ENCODE measurements at regions not wholly inside any gene's neighbourhood (a gene's known extent, or its start where the extent isn't known, plus 50 kb on each side); places are given as distances from the start of the nearest gene placed in this dataset.
A peak's percentile ranks its signal among the peaks of the same experiment; 100 is the strongest.
"Not testable (repeated sequence)": the region's sequence is repeated elsewhere in the genome, so short reads cannot be mapped to it uniquely, and the experiment has no call there.

DNA sequence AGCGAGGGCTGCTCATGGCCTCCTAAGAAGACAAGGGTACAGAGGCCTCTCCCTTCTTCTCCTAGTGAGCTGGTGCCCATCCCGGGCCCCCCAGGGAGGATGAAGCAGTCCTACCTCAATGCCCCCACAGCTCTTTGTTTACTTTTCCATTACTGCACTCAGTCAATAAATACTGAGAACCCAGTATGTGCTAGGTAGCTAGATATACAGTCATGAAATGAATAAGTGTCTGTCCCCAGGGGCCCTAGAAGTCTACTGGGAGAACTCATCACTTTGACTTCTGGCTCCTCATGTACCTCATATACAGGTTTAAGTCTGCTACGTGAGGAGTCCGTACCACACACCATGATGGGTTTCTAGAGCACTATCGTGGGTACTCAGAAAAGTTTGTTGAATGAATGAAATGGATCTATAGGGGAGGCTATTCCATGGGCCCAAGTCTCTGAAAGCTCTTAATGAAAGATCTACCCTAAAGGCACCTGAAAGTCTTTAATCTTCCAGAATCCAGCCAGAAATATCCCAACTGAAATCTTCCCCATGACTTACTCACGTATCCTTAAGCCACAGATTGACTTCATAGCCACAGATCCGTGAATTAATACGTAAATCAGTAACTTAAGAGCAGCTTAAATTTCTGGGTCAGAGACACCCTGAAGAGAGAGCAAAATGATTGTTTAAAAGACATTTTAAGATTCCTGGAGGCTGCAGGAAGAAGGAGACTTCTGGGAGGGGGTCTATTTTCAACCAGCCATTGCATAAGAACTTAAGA, 51.6 kb upstream of the POMP start:
- DNase-seq: no peak

DNA sequence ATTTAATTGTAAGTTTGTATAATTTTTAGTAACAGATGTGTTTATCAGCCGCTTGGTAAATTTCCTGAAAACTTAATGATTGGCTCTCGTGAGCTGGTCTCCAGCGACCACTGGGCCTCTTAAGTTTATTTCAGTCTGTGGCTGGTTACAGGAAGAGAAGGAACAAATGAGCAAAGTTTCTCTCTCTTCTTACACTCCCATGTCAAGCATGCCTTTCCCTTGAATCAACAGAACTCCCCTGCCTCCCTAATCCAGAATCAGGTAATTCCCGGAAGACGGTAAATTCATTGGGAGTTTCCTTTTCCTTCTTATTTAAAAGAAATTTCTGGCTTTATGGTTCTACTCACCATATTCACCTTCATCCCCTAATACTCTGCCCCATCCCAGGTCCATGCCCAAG, 52.5 kb upstream of the POMP start:
- no peak for DNase-seq

DNA sequence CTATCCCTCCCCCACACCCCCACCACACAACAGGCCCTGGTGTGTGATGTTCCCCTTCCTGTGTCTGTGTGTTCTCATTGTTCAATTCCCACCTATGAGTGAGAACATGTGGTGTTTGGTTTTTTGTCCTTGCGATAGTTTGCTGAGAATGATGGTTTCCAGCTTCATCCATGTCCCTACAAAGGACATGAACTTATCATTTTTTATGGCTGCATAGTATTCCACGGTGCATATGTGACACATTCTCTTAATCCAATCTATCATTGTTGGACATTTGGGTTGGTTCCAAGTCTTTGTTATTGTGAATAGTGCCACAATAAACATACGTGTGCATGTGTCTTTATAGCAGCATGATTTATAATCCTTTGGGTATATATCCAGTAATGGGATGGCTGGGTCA, 53.8 kb upstream of the POMP start:
- DNase-seq: not testable (repeated sequence)

DNA sequence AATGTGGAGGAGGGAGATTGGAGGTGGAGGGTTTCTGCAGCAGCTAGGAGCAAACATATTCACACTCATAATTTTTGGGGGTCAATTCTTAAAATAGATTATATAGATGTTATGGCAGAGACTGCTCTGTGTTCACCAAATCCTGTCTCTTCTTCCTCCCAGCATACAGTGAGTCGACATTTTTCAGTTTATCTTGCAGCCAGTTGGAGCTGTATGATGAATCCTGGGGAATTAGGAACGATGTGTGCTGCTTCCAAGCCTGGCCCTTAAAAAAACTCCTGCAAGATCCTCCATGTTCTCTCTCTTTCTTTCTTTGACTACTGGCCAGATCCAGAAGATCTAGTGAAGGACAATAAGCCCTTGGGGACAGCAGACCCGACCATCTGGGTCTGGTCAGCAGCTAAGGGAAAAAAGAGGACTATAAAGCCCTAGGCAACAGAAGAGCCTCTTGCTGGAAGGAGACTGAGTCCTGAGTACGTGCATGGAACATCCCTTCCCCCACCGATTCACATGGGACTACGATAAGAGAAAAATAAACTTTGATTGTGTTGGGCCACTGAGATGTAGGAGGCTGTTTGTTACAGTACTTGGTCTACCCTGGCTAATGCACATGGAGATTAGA, 55.8 kb upstream of the POMP start:
- no peak for DNase-seq

DNA sequence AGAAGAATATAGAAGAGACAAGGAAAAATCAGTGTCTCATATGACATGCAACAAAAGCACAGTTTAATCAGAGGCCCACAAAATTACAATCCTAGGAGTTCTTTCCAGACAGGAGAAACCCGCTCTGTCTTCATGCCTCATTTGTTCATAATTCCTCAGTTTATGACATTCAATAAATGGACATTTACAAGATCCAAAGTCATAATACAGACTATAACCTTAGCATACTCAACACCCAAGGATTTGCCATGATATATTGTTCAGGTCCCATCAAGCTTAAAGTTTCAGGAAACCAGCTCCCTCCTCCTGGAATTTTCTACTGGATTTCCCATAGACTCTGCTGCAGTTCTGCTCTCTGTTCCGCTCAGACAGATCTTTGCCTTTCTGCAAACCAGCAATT, 56.4 kb upstream of the POMP start:
- no peak for DNase-seq

DNA sequence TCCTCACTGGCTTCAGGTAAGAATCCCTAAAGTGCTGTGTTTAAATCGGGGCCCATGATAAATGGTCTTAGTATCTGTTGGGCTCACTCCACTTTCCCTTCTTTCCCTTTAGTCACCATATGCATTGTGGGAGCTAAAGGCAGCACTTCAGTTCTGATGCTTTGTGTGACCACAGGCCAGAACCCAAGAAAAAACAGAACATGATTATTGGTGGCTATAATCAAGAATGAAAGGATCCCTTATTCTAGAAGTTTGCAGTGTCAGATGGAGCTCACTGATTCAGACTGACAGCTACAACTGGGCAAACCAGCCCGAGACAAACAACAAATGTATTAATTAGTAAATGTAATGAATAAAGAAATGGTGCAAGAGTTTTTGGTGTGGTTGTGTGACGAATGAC, 57.3 kb upstream of the POMP start:
- DNase-seq: no peak

DNA sequence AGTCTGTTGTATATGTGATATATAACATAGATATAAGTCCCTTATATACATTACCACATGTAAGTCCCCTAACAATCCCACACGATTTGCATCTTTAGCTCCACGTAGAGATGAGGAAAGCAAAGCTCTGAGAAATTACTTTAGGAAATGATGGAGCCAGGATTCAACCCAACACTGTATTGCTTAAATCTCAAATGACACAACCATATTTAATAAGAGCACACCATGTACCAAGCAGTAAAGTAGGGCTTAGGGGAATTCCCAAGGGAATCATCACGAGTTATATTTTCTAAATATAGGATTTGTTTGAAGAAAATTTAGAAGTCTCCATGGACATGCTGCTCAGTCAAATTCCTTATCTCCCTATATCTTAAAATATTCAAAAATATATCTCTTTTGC, 61.3 kb upstream of the POMP start:
- DNase-seq: no peak

DNA sequence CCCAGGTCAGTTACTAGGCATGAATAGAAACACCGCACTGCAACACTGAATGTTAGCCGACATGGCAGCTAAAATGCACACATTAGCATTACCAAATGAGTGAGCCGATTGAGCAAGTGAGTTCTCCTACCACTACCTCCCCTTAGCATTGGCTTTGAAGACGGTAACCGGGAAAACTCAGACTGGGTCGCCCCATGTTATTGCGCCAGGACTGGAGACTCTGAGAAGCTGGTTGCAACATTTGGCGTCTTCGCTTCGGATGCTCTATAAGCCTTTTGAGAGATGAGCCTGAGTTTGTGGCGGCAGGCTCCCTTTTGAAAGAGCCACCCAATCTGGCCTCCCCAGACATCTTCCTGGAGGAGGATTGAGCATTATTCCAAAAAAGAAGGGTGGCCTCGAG, 68.5 kb upstream of the POMP start:
- DNase-seq: no peak

DNA sequence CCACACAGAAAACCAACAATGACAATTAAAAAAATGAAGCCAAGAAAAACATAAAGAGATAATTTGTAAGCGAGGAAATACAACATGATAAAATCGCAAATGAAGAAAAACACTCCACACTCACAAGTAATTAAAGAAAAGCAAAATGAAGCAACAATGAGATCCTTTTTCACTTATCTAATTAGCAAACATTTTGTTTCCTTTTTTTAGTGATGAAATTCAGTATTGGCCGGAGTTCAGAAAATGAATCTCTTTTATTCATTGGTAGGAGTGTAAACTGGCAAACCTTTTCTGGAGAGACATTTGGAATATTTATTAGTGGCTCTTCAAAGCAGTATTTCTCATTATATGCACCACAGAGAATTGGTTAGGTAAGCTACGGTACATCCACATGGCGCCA, 70.6 kb upstream of the POMP start:
- peak; percentile 20 to 34 for DNase-seq

DNA sequence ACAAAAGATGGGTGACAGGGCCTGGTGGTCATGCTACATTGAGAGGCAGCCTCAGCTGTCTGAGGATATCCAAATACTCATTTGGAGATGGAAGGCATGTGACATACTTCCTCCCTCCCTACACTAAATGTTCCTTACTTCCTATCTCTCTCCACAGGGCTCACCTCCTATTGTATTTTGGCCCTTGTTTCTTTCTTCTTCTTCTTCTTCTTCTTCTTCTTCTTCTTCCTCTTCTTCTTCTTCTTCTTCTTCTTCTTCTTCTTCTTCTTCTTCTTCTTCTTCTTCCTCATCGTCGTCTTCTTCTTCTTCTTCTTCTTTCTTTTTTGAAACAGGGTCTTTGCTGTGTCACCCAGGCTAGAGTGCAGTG, 71.8 kb upstream of the POMP start:
- DNase-seq: no peak

DNA sequence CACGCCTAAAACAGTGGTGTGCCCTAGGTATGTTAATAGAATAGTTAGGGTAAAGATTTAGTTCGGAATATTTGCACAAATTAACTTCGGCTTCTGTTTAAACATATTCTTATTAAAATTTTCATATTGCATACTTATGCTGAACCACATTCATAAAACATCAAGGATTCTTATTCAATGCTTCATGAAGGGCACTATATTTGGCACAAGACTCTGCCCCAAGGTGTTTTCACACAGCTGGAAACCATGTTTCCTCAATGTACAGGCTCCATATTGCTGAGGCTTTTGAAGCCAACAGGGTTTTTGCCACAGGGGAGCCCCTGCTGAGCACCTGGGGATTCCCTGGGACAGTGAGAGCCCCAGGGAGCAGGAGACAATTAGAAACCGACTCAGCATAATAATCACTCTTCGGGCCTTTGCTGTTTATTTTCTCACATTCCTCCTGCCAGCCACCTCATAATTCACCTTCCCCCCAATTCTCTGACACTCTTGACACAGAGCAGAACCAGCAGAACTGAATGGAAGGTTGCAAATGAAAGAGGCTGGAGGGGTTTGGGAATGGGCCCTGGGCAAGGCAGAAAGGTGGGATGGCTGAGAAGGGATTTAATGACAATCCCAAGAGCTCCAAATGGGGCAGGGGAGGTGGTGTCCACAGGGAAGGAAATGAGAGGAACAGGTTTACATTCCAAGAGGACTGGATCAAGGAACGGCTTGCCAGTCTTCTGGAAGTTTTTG, 72.3 kb upstream of the POMP start:
- no peak for DNase-seq

DNA sequence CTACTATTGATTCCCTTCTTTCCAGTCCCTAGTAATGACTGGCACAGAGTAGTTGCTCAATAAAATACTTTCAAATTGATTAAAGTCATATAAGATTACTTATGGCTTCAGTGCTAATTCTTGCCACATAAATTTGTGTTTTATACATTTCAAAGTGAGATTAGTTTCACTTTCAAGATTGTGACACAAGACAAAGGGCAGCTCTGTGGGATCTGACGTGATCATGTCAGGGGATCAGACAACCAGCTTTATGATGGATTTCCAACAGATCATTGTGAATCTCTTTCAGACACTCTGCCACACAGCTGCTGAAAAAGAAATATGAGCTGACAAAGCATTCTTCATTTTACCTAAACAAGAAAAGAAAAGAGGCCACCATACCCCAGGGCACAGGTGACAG, 73.4 kb upstream of the POMP start:
- no peak for DNase-seq

DNA sequence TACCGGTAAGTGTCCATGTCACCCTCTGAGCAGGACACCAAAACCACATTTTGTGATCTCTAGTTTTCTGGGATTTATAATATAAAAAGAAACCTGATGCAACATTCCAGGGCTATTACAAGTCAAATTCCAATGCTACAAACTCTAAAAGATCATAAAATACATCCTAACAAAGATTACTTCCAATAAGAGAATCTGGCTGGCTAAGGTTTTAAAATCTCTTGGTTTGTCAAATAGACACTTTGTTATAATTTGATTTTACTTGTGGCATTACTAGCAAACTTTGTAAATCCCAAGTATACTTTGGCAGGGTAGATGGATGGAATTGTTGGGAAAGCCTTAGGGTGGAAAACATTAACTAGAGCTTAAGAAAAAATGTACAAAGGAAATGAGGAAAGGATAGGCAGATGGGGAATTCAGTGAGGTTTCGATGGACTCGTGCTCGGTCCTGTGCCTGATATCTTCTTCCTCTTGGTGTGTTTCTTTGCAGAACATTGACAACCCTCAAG, 74.0 kb upstream of the POMP start:
- no peak for DNase-seq

DNA sequence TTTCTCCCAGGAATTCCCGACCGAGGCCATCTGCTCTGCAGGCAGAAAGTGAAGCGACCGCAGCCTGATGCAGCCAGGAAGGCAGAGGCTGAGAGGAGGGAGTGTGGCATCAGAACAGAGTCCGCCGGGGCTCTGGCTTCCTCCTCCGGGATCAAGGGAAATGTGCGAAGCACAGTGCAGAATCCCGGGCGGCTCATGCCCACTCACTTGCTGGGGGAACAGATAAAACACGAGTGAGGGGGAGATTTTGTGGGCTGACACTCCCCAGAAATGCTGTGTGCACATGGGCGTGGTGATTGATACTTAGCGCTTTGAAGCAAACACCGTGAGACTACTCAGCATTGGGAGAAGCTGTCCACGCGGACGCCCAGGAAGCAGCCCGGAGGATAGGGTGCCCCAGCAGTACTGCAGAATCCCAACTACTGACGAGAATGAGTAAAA, 75.3 kb upstream of the POMP start:
- DNase-seq: no peak

DNA sequence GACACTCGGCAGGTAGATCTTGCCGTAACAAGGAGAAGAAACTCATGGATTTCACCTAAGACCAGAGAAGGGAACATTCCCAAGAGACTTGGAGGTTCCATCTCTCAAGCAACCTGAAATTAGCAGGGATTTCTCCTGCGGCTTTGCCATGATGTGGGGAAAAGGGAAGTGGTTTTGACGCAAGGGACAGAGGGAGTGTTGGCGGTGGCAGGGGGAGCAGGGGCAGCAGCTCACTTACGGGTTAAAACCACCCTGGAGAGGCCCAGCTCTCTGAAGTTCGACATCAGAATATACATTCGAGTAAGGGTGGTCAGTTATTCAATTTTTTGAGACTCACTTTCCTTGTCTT, 76.1 kb upstream of the POMP start:
- DNase-seq: peak; percentile 17 to 33

DNA sequence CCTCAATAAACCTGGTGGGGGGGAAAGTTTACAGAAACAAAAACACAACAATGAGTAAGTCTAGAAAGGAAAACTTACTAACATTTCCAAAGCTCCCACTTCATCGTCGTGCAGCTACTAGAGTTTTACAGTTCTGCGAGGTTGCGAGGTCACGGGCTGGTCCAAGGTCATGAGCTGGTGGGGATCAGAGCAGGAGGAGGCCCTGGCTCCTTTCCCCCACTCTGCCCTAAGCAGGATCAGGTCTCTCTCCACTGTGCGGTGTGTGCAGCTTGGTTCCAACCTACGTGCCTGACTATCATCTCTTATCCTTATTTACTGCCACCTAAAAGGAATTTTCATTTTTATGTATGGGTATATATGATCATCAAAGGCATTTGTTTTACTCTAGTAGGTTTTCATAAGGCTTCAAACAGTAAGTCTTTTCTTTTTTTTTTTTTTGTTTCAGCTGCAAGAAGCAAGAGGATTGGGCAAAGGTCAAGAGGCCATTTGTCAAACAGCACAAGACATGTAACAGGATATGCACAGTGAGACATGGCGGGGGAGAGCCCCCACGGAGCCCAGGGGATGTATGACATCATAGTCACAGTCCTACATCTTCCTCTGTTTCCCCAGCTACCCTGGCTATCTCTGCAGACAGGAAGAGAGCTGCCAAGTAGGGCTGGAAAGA, 76.6 kb upstream of the POMP start:
- peak; percentile 18 to 26 for DNase-seq

DNA sequence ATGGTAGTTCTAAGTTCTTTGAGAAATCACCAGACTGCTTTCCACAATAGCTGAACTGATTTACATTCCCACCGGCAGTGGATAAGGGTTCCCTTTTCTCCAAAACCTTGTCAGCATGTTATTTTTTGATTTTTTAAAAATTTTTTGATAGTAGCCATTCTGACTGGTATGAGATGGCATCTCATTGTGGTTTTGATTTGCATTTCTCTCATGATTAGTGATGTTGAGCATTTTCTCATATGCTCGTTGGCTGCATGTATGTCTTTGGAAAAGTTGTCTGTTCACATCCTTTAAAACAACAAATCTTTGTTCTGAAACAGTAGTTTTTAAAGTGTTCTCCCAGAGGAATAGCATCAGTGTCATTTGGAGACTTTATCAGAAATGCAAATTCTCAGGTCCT, 77.5 kb upstream of the POMP start:
- no peak for DNase-seq

DNA sequence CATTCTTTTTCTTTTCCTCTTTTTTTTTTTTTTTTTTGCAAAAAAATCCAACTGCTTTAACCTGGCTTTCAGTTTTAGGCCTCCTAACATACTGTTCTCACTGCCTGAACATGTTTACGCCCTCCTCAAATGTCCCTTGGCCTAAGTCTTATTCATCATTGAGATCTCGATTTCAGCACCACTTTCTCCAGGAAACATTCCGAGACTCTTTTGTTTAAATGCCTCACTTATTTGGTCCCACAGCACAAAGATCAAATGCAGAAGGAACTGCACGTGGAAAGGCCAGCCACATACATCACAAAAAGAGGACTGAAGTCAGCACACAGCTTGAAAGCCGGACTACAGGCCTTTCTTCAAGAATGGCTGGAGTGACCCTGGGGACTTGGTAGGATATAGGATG, 79.2 kb upstream of the POMP start:
- DNase-seq: no peak

DNA sequence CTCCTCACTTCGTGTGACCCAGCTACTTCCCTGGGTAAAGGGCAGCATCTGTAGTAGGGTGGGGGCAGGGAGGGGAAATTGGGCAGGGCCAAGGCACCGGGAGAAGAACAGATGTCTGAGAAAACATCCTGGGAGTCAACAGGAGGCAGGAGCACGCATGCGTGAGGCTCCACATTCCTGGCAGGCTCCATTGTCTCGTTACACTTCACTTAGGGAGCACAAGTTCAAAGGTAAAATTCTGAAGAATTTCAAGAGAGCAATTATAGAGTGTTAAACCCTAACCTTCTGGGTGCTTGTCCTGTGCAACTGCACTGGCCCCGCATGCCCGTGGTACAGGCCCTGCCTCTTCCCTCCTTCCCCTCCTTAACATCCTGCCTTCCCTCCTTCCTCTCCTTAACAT, 79.6 kb upstream of the POMP start:
- no peak for DNase-seq

DNA sequence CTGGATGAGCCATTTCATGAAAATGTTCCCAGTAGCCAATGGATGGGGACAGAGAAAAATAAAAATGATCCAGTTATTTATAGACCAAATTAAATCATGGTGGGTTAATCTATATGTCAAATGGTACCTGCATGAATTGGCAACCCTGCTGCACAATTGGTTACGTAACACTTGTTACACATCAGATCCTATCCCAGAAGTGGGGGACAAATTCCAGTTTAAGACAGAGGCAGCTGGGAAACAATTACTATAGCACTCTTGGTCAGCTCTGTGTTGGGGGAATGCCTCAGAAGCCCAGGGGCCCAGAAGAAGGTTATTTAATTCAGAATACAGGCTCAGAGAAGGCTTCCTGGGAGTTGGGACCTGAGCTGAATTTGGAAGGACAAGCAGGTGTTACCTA, 81.1 kb upstream of the FLT1 start:
- DNase-seq: no peak

DNA sequence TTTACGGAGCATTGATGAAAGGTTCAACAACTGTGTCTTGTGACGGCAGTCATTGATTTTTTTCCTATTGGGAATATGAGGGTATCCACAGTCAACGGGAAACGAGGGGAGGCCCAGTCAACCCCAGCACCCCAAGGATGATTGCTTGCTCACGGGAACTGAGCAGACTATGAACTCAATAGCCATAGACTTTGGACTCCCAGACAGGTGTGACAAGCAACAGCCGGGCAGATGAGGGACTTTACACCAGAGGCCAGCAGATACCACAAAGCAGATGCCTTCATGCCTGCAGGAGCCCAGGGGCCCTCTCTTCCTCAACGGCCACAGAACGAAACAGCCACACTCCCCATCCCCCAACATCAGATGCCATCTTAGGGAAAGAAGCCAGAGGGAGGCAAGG, 80.3 kb upstream of the FLT1 start:
- no peak for DNase-seq

DNA sequence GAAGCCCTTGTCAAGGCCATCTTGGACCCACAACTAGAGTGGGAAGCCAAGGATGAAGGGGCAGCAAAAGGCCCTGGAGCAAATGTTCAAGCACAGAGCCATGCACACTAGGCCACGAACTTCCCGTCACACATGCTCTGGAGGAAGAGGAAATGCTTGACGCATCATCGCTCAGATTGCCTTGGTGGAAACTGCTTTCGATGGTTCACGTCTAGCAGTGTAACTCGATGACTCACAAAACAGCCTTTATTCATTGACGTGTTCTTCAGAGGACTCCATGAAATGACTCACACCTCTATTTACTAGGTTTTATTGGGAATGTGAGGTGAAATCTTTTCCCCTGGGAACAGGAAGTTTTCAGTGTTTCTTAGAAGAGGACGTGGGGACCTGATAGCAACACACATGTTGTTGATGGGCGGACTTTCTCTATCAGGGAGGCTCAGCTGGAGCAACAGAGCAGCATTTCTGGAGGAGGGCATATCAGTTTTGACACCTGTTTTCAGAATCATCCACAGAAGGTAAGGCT, 79.8 kb upstream of the FLT1 start:
- DNase-seq: peak; percentile 38 to 49

DNA sequence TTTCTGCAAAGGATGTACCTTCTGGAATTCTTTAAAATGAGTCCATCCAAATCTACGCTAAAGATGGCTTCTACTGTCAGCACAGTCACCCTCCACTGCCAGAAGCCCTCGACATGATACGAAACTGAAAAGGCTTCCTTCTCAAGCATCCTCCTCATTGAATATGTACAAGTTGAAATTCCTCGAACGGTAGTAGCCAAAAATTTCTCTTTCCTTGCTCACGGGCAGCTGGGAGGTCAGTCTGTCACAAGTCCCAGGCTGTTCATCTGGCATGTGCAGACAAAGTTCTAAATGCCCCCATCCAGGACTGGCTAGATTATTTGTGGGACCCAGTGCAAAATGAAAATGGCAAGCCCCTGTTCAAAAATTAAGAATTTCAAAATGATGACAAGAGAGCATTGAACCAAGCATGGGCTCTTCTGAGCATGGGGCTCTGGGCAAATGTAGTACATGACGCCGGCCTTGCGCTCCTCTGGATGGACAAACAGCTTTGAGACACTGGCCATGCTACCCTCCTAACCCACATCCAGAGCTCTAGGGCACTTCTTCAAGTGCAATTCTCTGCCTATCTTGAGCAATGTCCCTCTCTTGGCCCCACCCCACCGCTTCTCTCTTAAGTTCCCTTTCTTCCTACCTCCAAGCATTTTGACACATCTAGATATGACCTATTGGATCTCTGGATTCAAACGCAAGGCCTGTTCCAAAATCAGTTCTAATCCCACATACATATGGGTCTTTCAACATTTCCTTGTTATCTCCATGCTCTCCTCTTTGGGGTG, 78.9 kb upstream of the FLT1 start:
- DNase-seq: peak; percentile 95 to 96

Data from AML-193 (cell line).